ENCODE measurements at regions not wholly inside any gene's neighbourhood (a gene's known extent, or its start where the extent isn't known, plus 50 kb on each side); places are given as distances from the start of the nearest gene placed in this dataset.

GRCh38 chr9:134552349-134552990, 89.1 kb upstream of the COL5A1 start:
- Histone ChIP-seq H3K4me3 (no peak overlapping the region), H3K27ac (peak overlapping the region in 1 of 2 donors; percentile 33)
- DNase-seq (ENCODE audit: low spot score): no peak
- no peak for TF ChIP-seq CTCF (IDR thresholded peaks at IDR 0.05)

- DNase-seq (ENCODE audit: low spot score): no peak
Observed at GRCh38 chr9:134553061-134553891, 88.3 kb upstream of the COL5A1 start.

GRCh38 chr9:134553996-134554372, 87.6 kb upstream of the COL5A1 start:
- no peak for TF ChIP-seq CTCF (IDR thresholded peaks at IDR 0.05)
- Histone ChIP-seq H3K4me3 (no peak overlapping the region), H3K27ac (no peak overlapping the region)
- DNase-seq (ENCODE audit: low spot score): no peak

More at GRCh38 chr9:134553061-134553891, 88.3 kb upstream of the COL5A1 start:
- no peak for TF ChIP-seq CTCF (IDR thresholded peaks at IDR 0.05)
- H3K27ac ChIP-seq: no peak overlapping the region
- H3K4me3 ChIP-seq: no peak overlapping the region

- DNase-seq (ENCODE audit: low spot score): no peak
- no peak for TF ChIP-seq CTCF (IDR thresholded peaks at IDR 0.05)
- no peak overlapping the region for H3K4me3 ChIP-seq
- no peak overlapping the region for H3K27ac ChIP-seq
Observed at GRCh38 chr9:134554373-134555093, 87.1 kb upstream of the COL5A1 start.

GRCh38 chr9:134555094-134555650, 86.4 kb upstream of the COL5A1 start:
- Histone ChIP-seq H3K4me3 (no peak overlapping the region), H3K27ac (no peak overlapping the region)
- no peak for DNase-seq (ENCODE audit: low spot score)
- no peak for TF ChIP-seq CTCF (IDR thresholded peaks at IDR 0.05)

GRCh38 chr9:134556531-134557068, 85.0 kb upstream of the COL5A1 start:
- peak overlapping the region in 1 of 2 donors; percentile 11 for H3K27ac ChIP-seq
- H3K4me3 ChIP-seq: no peak overlapping the region
- TF ChIP-seq CTCF (IDR thresholded peaks at IDR 0.05): no peak
- DNase-seq (ENCODE audit: low spot score): peak; percentile 60

All from coronary artery (tissue), 2 donors.